ES-I3 (cell line): ENCODE measurements at regions not wholly inside any gene's neighbourhood (a gene's known extent, or its start where the extent isn't known, plus 50 kb on each side); places are given as distances from the start of the nearest gene placed in this dataset.

Experiments used
- H3K36me3 ChIP-seq: 2 replicates; pipeline ENCODE4 v1.6.1; 2013; ENCODE audit warnings: mild to moderate bottlenecking, low read length, control low read depth, moderate library complexity; ENCODE audit not compliant: insufficient read depth
- H3K4me1 ChIP-seq: 2 replicates; pipeline ENCODE4 v1.6.1; 2013; ENCODE audit warnings: mild to moderate bottlenecking, control low read depth, low read length; ENCODE audit not compliant: insufficient read depth
- H3K9ac ChIP-seq: 2 replicates; pipeline ENCODE4 v1.6.1; 2013; ENCODE audit warnings: low read depth, mild to moderate bottlenecking, low read length, moderate library complexity
- H3K9me3 ChIP-seq: 2 replicates; pipeline ENCODE4 v1.6.1; 2013; ENCODE audit warnings: mild to moderate bottlenecking, low read length, moderate library complexity; ENCODE audit not compliant: control insufficient read depth, insufficient read depth

GRCh38 chr6:90934081-90934480 is 347.2 kb upstream of the MAP3K7 start:
- H3K4me1 ChIP-seq = no peaks in the 10 kb centered on the region
- no peaks in the 10 kb centered on the region for H3K9me3 ChIP-seq
- H3K9ac ChIP-seq = no peak overlapping the region
- H3K36me3 ChIP-seq = no peaks in the 10 kb centered on the region

GRCh38 chr6:90932351-90932750 is 345.5 kb upstream of the MAP3K7 start:
- no peaks in the 10 kb centered on the region for H3K36me3 ChIP-seq
- no peaks in the 10 kb centered on the region for H3K4me1 ChIP-seq
- H3K9me3 ChIP-seq = no peaks in the 10 kb centered on the region
- H3K9ac ChIP-seq = no peak overlapping the region

DNA sequence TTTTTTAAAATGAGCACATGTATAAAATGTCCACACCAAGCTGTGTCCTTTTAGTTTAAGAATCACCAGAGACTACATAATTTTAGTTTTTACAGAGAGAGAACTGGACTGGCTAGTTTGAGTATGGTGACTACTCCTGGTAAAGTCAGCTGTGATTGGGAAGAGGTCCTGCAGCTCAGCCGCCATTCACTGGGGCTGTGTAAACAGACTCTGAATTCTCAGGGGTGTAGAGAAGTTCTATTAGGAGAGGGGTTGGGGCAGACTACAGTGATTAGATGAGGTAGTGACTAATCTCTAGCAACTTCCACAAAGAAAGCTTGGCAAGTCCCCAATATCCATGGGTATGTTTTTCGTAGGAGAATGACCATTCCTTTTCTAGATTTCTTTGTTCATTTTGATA is 341.2 kb upstream of the MAP3K7 start:
- Histone ChIP-seq H3K9me3 (no peaks in the 10 kb centered on the region), H3K36me3 (no peaks in the 10 kb centered on the region), H3K9ac (no peak overlapping the region), H3K4me1 (no peaks in the 10 kb centered on the region)

DNA sequence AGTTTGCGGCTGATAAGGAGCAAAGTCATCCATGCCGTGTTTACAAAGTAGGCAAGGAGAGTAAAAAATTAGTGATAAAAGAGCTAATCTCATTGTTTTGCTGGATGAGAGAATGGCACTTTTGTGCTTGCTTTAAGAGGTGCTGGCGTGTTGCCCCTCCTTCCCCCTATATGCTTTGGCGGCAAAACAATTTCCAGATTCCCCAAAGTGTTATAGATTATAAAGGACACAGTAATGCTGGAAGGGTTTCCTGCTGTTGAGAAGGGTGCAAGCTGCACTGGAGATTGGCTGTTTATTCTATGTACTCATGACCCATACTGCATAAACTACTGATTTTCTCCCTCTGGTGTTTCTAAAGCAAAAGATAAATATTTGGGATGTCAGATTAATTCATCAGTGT is 338.9 kb upstream of the MAP3K7 start:
- Histone ChIP-seq H3K9ac (no peak overlapping the region), H3K9me3 (no peaks in the 10 kb centered on the region), H3K4me1 (no peaks in the 10 kb centered on the region), H3K36me3 (no peaks in the 10 kb centered on the region)

DNA sequence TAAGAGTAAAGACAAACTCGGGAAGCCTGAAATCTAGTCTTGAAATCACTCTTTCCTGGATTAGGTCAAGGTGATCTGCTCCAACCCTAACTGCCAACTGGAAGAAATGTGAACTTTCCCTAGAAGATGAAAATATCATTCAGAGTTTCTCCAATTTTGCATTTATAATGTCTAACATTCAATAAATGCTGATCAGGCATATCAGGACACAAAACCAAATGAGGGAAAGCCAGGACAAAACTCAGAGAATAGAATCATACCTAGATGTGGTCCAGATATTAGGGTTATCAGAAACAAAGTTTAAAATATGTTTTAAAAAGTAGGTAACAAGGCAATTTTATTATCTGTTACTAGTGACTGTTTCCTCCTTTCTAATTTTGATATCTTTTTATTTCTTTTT is 335.5 kb upstream of the MAP3K7 start:
- Histone ChIP-seq H3K36me3 (no peaks in the 10 kb centered on the region), H3K9ac (no peak overlapping the region), H3K9me3 (no peaks in the 10 kb centered on the region)

GRCh38 chr6:90918361-90918760 is 331.5 kb upstream of the MAP3K7 start:
- Histone ChIP-seq H3K9me3 (peaks cover 9% of the 10 kb centered on the region), H3K9ac (no peak overlapping the region), H3K36me3 (no peaks in the 10 kb centered on the region), H3K4me1 (no peaks in the 10 kb centered on the region)

More for the DNA sequence above, 335.5 kb upstream of the MAP3K7 start:
- H3K4me1 ChIP-seq = no peaks in the 10 kb centered on the region

DNA sequence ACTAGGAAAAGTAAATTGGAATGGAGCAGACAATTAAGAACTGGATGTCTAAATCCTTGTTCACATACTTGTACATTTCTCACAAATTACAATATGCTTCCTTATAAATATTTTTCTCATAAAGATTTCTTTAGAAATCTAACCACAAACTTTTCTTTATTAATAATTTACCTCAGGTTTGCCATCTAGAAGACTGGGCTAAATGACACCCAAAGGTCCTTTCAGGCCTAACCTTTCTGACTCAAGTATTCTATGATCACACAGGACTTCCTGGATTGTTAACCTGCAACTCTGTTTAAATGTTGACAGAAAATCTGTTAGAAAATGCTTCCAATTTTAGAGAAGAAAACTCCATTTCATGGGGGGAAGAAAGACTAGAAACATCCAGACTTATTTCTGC is 330.5 kb upstream of the MAP3K7 start:
- peaks cover 9% of the 10 kb centered on the region for H3K9me3 ChIP-seq
- H3K36me3 ChIP-seq = no peaks in the 10 kb centered on the region
- no peak overlapping the region for H3K9ac ChIP-seq
- H3K4me1 ChIP-seq = no peaks in the 10 kb centered on the region

DNA sequence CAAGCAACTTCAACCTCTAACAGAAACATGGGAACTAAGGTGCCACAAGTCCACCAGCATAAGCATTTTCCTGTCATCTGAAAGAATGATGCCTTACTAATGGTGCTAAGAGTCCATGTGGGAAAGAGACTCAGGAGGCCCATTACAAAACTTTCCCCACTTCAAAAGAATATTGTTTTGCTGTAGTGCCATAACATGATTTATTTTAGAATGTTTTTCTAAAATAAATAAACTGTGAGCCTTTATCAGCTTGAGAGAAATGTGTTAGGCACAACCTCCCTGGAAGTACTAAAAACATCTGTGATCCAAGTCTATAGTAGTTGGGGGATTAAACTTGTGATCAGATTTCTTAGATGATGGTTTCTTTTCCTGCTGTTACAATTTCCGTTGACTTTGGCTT is 330.1 kb upstream of the MAP3K7 start:
- Histone ChIP-seq H3K9ac (no peak overlapping the region), H3K4me1 (no peaks in the 10 kb centered on the region), H3K9me3 (peaks cover 9% of the 10 kb centered on the region), H3K36me3 (no peaks in the 10 kb centered on the region)

GRCh38 chr6:90915224-90915915 is 328.5 kb upstream of the MAP3K7 start:
- Histone ChIP-seq H3K9ac (no peak overlapping the region), H3K4me1 (no peaks in the 10 kb centered on the region), H3K36me3 (no peaks in the 10 kb centered on the region), H3K9me3 (peaks cover 9% of the 10 kb centered on the region)

DNA sequence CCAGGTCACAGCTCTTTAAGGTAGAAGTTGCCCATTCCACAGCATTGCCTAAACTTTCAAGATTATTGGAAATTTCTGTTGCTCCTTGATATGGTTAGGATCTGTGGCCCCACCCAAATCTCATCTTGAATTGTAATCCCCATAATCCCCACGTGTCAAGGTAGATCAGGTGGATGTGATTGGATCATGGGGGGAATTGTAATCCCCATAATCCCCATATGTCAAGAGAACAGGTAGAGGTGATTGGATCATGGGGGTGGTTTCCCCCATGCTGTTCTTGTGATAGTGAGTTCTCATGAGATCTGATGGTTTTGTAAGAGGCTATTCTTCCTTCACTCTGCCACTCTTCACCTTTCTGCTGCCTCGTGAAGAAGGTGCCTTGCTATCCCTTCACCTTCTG is 327.4 kb upstream of the MAP3K7 start:
- Histone ChIP-seq H3K36me3 (no peaks in the 10 kb centered on the region), H3K9ac (no peak overlapping the region), H3K4me1 (no peaks in the 10 kb centered on the region), H3K9me3 (peaks cover 9% of the 10 kb centered on the region)

DNA sequence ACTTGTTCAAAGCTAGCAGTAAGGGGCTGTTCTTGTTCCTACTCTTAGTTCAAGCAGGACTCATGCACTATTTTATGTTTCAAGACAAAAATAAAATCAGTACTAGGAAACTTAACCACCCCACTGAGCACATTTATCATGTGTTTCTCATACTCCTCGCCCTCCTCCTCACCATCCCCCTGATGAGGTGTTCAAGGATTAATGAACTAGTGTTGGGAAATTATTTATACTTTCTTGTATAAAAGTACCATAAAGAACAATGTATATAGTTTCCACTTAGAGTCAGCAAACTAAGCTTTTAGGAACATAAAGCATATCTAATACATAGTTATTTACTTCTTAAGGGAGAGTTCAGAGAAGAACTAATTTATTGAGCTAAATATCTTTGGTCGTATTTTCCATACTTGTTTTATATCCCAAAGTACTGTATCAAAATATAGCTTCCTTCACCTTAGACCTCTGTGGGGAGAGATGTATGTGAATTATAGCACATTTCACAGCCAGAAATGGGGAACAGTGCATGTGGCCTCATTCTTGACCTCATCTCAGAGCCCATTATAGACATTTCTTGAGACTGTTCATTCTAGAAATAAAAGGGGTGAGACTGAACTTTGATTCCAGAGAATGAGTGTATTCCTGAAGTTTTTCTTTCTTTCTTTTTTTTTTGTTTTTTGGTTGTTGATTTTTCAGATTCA is 326.5 kb upstream of the MAP3K7 start:
- Histone ChIP-seq H3K36me3 (no peaks in the 10 kb centered on the region), H3K9ac (no peak overlapping the region), H3K9me3 (peaks cover 9% of the 10 kb centered on the region), H3K4me1 (no peaks in the 10 kb centered on the region)

- peaks cover 9% of the 10 kb centered on the region for H3K9me3 ChIP-seq
- no peaks in the 10 kb centered on the region for H3K36me3 ChIP-seq
- H3K4me1 ChIP-seq = no peaks in the 10 kb centered on the region
- no peak overlapping the region for H3K9ac ChIP-seq
Measured at GRCh38 chr6:90911642-90912041, 324.8 kb upstream of the MAP3K7 start.

- Histone ChIP-seq H3K36me3 (no peaks in the 10 kb centered on the region), H3K9me3 (peaks cover 6% of the 10 kb centered on the region), H3K4me1 (no peaks in the 10 kb centered on the region), H3K9ac (no peak overlapping the region)
Measured at GRCh38 chr6:90910893-90911292, 324.0 kb upstream of the MAP3K7 start.

GRCh38 chr6:90907931-90908655 is 321.2 kb upstream of the MAP3K7 start:
- Histone ChIP-seq H3K4me1 (no peaks in the 10 kb centered on the region), H3K9ac (no peak overlapping the region), H3K36me3 (no peaks in the 10 kb centered on the region), H3K9me3 (no peaks in the 10 kb centered on the region)

DNA sequence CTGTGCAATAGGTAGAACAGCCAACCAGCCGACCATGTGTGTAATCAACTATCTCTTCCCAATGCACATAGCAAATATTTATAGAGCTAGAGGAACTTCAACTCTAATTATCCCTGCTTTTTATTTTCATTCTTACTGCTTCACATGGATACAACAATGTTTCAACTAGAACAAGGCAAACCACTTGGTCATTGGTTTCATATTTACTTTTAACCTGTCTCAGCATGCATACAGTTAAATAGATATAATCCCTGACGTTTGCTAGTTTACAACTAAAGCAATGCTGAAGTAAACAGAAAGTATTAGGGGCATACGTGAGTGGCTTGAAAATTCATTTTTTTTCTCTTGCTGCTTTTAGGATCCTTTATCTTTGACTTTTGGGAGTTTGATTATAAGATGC is 318.5 kb upstream of the MAP3K7 start:
- Histone ChIP-seq H3K36me3 (no peaks in the 10 kb centered on the region), H3K4me1 (no peaks in the 10 kb centered on the region), H3K9ac (no peak overlapping the region), H3K9me3 (no peaks in the 10 kb centered on the region)
